Lung (tissue), 11 donors: ENCODE measurements at regions not wholly inside any gene's neighbourhood (a gene's known extent, or its start where the extent isn't known, plus 50 kb on each side); places are given as distances from the start of the nearest gene placed in this dataset.
"Not testable (repeated sequence)": the region's sequence is repeated elsewhere in the genome, so short reads cannot be mapped to it uniquely, and the experiment has no call there.

ENCODE experiments used
- ATAC-seq: fragments of 200-7000 bp; cut with Tn5 transposase; one replicate; pipeline ENCODE4 v1.9.1; 2020; ENCODE audit warnings: moderate number of reproducible peaks; ENCODE audit not compliant: insufficient read depth, low FRiP score
- DNase-seq, 3 donors: peaks; one replicate each; pipeline ENCODE4 v3.0.0-alpha.2; 2013 to 2017
- H3K27ac ChIP-seq, 2 donors: one replicate each; pipeline ENCODE4 v1.5.1; 2013; ENCODE audit warnings: mild to moderate bottlenecking in 2 of 2, moderate library complexity in 2 of 2, control low read depth in 1 of 2, inconsistent platforms in 1 of 2, low read depth in 1 of 2, low read length in 1 of 2
- H3K27me3 ChIP-seq, 3 donors: one replicate each; pipeline ENCODE4 v1.5.1; 2013; ENCODE audit warnings: low read length in 2 of 3; ENCODE audit not compliant: control insufficient read depth in 3 of 3, insufficient read depth in 3 of 3
- H3K36me3 ChIP-seq, 4 donors: one replicate each; pipeline ENCODE4 v1.5.1; 2013; ENCODE audit warnings: low read length in 4 of 4, mild to moderate bottlenecking in 1 of 4, moderate library complexity in 1 of 4; ENCODE audit not compliant: control insufficient read depth in 4 of 4, insufficient read depth in 4 of 4
- H3K4me1 ChIP-seq, 5 donors: one replicate each; pipeline ENCODE4 v1.5.1; 2013; ENCODE audit warnings: low read length in 5 of 5, mild to moderate bottlenecking in 2 of 5, moderate library complexity in 1 of 5; ENCODE audit not compliant: control insufficient read depth in 5 of 5, insufficient read depth in 5 of 5
- H3K4me3 ChIP-seq: one replicate; pipeline ENCODE4 v1.5.1; 2013; ENCODE audit warnings: mild to moderate bottlenecking, control low read depth, moderate library complexity
- H3K9ac ChIP-seq, 2 donors: one replicate each; pipeline ENCODE4 v1.5.1; 2013; ENCODE audit warnings: low read length in 2 of 2, control low read depth in 1 of 2; ENCODE audit not compliant: insufficient read depth in 1 of 2
- H3K9me3 ChIP-seq, 4 donors: one replicate each; pipeline ENCODE4 v1.5.1; 2013; ENCODE audit warnings: low read length in 3 of 4, mild to moderate bottlenecking in 1 of 4, moderate library complexity in 1 of 4; ENCODE audit not compliant: control insufficient read depth in 4 of 4, insufficient read depth in 3 of 4
- CTCF ChIP-seq: IDR thresholded peaks from 2 replicates; pipeline ENCODE4 v1.5.1; 2012; ENCODE audit warnings: mild to moderate bottlenecking; ENCODE audit errors: control extremely low read depth, extremely low read depth
- WGBS, 2 donors: extraction: QIAGEN DNeasy Blood & Tissue Kit; methylation state at CpG; one replicate each; pipeline ENCODE4 v1.1.7; 2013; 5-methylcytosine and 5-hydroxymethylcytosine counted together
- donor health status: control.
- donor health status: control.
- donor health status: Bipolar disorder and iron deficiency.
- donor health status: healthy.
- donor health status: DM: yes; HTN: yes; CAD: no.

GRCh38 chr3:78260388-78260787, 1220.5 kb downstream of the ROBO2 start:
- H3K9me3 ChIP-seq = no peaks in the 10 kb centered on the region
- no peak overlapping the region for H3K4me3 ChIP-seq
- DNase-seq (no peak), ATAC-seq (no peak)
- WGBS, 2 donors = 60 to 67% methylated on average over 1 of the region's 1 CpG
- H3K9ac ChIP-seq = no peak overlapping the region
- H3K27me3 ChIP-seq = no peaks in the 10 kb centered on the region
- TF ChIP-seq CTCF = no peak
- no peak overlapping the region for H3K27ac ChIP-seq
- H3K4me1 ChIP-seq = peaks cover 0 to 9% (median 0%) of the 10 kb centered on the region in 5 donors
- H3K36me3 ChIP-seq = no peaks in the 10 kb centered on the region

- H3K27me3 ChIP-seq, ATAC-seq: not testable (repeated sequence)
These were observed 1226.7 kb downstream of the ROBO2 start for GRCh38 chr3:78266550-78266949.

GRCh38 chr3:78267235-78267634, 1227.3 kb downstream of the ROBO2 start:
- ATAC-seq = no peak
- H3K27me3 ChIP-seq = no peaks in the 10 kb centered on the region

More at GRCh38 chr3:78266550-78266949, 1226.7 kb downstream of the ROBO2 start:
- not testable (repeated sequence) for DNase-seq, H3K36me3 ChIP-seq, H3K9me3 ChIP-seq, H3K27ac ChIP-seq, H3K4me1 ChIP-seq, H3K4me3 ChIP-seq, H3K9ac ChIP-seq
- 83 to 84% methylated on average over 3 of the region's 3 CpGs for WGBS, 2 donors

GRCh38 chr3:78268087-78268486, 1228.2 kb downstream of the ROBO2 start:
- 95 to 97% methylated on average over 2 of the region's 2 CpGs for WGBS, 2 donors
- H3K27ac ChIP-seq = no peak overlapping the region
- H3K4me1 ChIP-seq = no peaks in the 10 kb centered on the region
- H3K9ac ChIP-seq = no peak overlapping the region
- no peak for DNase-seq
- no peak overlapping the region for H3K4me3 ChIP-seq
- ATAC-seq = no peak
- peaks cover 0 to 4% (median 1%) of the 10 kb centered on the region in 4 donors for H3K9me3 ChIP-seq
- no peak for TF ChIP-seq CTCF
- H3K27me3 ChIP-seq = no peaks in the 10 kb centered on the region
- H3K36me3 ChIP-seq = no peaks in the 10 kb centered on the region

More at GRCh38 chr3:78267235-78267634, 1227.3 kb downstream of the ROBO2 start:
- DNase-seq = no peak
- Histone ChIP-seq H3K4me1 (no peaks in the 10 kb centered on the region), H3K27ac (no peak overlapping the region), H3K36me3 (no peaks in the 10 kb centered on the region), H3K9ac (no peak overlapping the region), H3K9me3 (peaks cover 0 to 4% (median 1%) of the 10 kb centered on the region in 4 donors), H3K4me3 (no peak overlapping the region)
- no peak for TF ChIP-seq CTCF
